ENCODE measurements at regions not wholly inside any gene's neighbourhood (a gene's known extent, or its start where the extent isn't known, plus 50 kb on each side); places are given as distances from the start of the nearest gene placed in this dataset.
A peak's percentile ranks its signal among the peaks of the same experiment; 100 is the strongest.

- 78 to 89% methylated on average over 4 of the region's 4 CpGs for WGBS, 2 donors
Measured at GRCh38 chr18:40855661-40856060, 1099.4 kb upstream of the PIK3C3 start.

GRCh38 chr18:40852406-40852805 is 1102.6 kb upstream of the PIK3C3 start:
- no peak for ATAC-seq (ENCODE audit: low FRiP score in 2 of 2)
- H3K4me1 ChIP-seq: peaks cover 0 to 3% (median 0%) of the 10 kb centered on the region in 4 donors
- WGBS, 2 donors: 72 to 90% methylated on average over 2 of the region's 2 CpGs

More at GRCh38 chr18:40855661-40856060, 1099.4 kb upstream of the PIK3C3 start:
- ATAC-seq (ENCODE audit: low FRiP score in 2 of 2): no peak
- Histone ChIP-seq H3K4me3 (no peak overlapping the region), H3K27me3 (no peaks in the 10 kb centered on the region), H3K4me1 (peaks cover 0 to 3% (median 0%) of the 10 kb centered on the region in 4 donors), H3K27ac (no peak overlapping the region), H3K36me3 (no peaks in the 10 kb centered on the region), H3K9me3 (no peaks in the 10 kb centered on the region)
- DNase-seq: no peak
- TF ChIP-seq EP300 (IDR thresholded peaks at IDR 0.05): no peak
- TF ChIP-seq POLR2A (IDR thresholded peaks at IDR 0.05): no peak
- no peak for TF ChIP-seq POLR2AphosphoS5 (IDR thresholded peaks at IDR 0.05)
- TF ChIP-seq CTCF (IDR thresholded peaks at IDR 0.05): no peak

DNA sequence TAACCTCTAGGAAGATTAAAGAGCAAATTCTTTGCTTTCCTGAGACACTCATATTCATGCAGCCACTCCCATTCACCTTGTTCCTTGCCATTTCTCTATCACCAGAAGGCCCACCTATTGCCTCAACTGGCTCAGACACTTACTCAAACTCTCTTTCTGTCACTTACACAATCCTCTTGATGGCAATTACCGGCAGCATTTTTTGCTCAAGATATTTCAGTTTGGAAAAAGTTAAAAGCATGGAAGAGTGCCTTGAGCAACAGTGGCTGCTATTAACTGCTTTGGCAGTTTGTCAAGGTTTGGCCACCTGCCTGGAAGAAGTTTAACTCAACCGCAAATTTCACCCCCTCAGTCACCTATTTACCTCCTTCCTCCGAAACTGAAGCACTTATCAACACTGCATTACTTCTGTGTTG is 1104.0 kb upstream of the PIK3C3 start:
- 36 to 40% methylated on average over 3 of the region's 3 CpGs for WGBS, 2 donors
- H3K27ac ChIP-seq: no peak overlapping the region
- no peak for TF ChIP-seq CTCF (IDR thresholded peaks at IDR 0.05)
- peak in 1 of 2 donors; percentile 31 for TF ChIP-seq POLR2AphosphoS5 (IDR thresholded peaks at IDR 0.05)
- peak in 1 of 4 donors; percentile 77 for TF ChIP-seq EP300 (IDR thresholded peaks at IDR 0.05)
- no peaks in the 10 kb centered on the region for H3K9me3 ChIP-seq
- H3K27me3 ChIP-seq: no peaks in the 10 kb centered on the region
- H3K36me3 ChIP-seq: no peaks in the 10 kb centered on the region
- ATAC-seq (ENCODE audit: low FRiP score in 2 of 2) (peak; percentile 26 to 57), DNase-seq (peak in 1 of 2 donors; percentile 61)
- peaks cover 0 to 3% (median 0%) of the 10 kb centered on the region in 4 donors for H3K4me1 ChIP-seq
- H3K4me3 ChIP-seq: no peak overlapping the region

More at GRCh38 chr18:40852406-40852805, 1102.6 kb upstream of the PIK3C3 start:
- Histone ChIP-seq H3K9me3 (no peaks in the 10 kb centered on the region), H3K27ac (no peak overlapping the region), H3K36me3 (no peaks in the 10 kb centered on the region), H3K4me3 (no peak overlapping the region), H3K27me3 (no peaks in the 10 kb centered on the region)
- no peak for DNase-seq
- no peak for TF ChIP-seq POLR2A (IDR thresholded peaks at IDR 0.05)
- TF ChIP-seq CTCF (IDR thresholded peaks at IDR 0.05): no peak
- no peak for TF ChIP-seq EP300 (IDR thresholded peaks at IDR 0.05)
- no peak for TF ChIP-seq POLR2AphosphoS5 (IDR thresholded peaks at IDR 0.05)

DNA sequence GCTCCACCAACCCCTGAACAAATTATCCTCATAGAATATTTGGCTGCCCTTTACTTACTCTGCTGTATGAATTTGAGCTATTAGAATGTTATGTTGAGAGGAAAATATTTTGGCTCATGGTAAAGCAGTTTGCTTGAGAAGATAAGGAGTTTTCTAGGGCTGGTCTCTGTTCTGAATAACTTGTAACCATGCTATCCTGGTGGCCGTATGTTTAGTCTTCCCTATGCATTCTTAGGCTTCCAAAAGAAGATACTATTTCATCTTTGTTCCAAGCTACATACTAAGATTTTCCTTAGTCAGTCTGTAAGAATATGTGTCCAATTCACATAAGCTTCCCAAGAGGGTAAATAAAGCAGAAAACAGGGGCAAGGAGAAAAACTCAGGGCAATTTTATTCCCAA is 1105.1 kb upstream of the PIK3C3 start:
- no peak for DNase-seq
- Histone ChIP-seq H3K4me3 (no peak overlapping the region), H3K27ac (no peak overlapping the region), H3K4me1 (peaks cover 0 to 3% (median 0%) of the 10 kb centered on the region in 4 donors), H3K9me3 (no peaks in the 10 kb centered on the region), H3K36me3 (no peaks in the 10 kb centered on the region), H3K27me3 (no peaks in the 10 kb centered on the region)
- no peak for TF ChIP-seq EP300 (IDR thresholded peaks at IDR 0.05)
- TF ChIP-seq POLR2A (IDR thresholded peaks at IDR 0.05): no peak
- WGBS, 2 donors: 50 to 60% methylated on average over 1 of the region's 1 CpG
- ATAC-seq (ENCODE audit: low FRiP score in 2 of 2): no peak

GRCh38 chr18:40841467-40841866 is 1113.6 kb upstream of the PIK3C3 start:
- H3K27ac ChIP-seq: no peak overlapping the region
- TF ChIP-seq EP300 (IDR thresholded peaks at IDR 0.05) (no peak), POLR2AphosphoS5 (IDR thresholded peaks at IDR 0.05) (no peak), CTCF (IDR thresholded peaks at IDR 0.05) (no peak), POLR2A (IDR thresholded peaks at IDR 0.05) (no peak)
- H3K27me3 ChIP-seq: no peaks in the 10 kb centered on the region
- ATAC-seq (ENCODE audit: low FRiP score in 2 of 2) (no peak), DNase-seq (no peak)
- no peaks in the 10 kb centered on the region for H3K9me3 ChIP-seq
- H3K36me3 ChIP-seq: no peaks in the 10 kb centered on the region
- no peak overlapping the region for H3K4me3 ChIP-seq
- no peaks in the 10 kb centered on the region for H3K4me1 ChIP-seq
